ENCODE measurements at regions not wholly inside any gene's neighbourhood (a gene's known extent, or its start where the extent isn't known, plus 50 kb on each side); places are given as distances from the start of the nearest gene placed in this dataset.

DNA sequence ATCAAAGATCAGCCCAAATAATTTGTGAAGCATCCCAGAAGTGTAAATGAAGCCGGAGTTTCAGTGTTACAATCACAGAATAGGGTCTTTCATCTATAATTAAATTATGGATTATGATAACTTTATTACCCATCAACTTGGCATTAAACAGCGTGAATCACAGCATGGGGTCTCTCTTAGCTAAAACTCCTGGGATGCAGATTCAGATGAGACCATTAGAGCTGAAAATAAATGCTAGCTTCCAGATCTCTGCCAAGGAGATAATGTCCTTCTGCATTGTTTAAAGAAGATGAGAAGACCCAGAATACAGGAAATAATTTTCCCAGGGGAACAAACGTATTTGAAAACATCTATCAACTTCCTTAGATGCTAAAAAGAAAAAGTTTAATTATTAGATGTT lies 546.0 kb upstream of the PCDH9 start:
- Histone ChIP-seq H3K27ac (no peak overlapping the region), H3K4me1 (no peaks in the 10 kb centered on the region), H3K27me3 (ENCODE audit: low read depth) (no peaks in the 10 kb centered on the region), H3K4me3 (no peak overlapping the region), H3K9me3 (no peaks in the 10 kb centered on the region), H3K36me3 (no peaks in the 10 kb centered on the region)
- DNase-seq (no peak), ATAC-seq (no peak)
- TF ChIP-seq, protein P1, sequence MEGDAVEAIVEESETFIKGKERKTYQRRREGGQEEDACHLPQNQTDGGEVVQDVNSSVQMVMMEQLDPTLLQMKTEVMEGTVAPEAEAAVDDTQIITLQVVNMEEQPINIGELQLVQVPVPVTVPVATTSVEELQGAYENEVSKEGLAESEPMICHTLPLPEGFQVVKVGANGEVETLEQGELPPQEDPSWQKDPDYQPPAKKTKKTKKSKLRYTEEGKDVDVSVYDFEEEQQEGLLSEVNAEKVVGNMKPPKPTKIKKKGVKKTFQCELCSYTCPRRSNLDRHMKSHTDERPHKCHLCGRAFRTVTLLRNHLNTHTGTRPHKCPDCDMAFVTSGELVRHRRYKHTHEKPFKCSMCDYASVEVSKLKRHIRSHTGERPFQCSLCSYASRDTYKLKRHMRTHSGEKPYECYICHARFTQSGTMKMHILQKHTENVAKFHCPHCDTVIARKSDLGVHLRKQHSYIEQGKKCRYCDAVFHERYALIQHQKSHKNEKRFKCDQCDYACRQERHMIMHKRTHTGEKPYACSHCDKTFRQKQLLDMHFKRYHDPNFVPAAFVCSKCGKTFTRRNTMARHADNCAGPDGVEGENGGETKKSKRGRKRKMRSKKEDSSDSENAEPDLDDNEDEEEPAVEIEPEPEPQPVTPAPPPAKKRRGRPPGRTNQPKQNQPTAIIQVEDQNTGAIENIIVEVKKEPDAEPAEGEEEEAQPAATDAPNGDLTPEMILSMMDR (IDR thresholded peaks at IDR 0.05), result no peak
- intact Hi-C loops (cut with DNase I), result no loop called here

DNA sequence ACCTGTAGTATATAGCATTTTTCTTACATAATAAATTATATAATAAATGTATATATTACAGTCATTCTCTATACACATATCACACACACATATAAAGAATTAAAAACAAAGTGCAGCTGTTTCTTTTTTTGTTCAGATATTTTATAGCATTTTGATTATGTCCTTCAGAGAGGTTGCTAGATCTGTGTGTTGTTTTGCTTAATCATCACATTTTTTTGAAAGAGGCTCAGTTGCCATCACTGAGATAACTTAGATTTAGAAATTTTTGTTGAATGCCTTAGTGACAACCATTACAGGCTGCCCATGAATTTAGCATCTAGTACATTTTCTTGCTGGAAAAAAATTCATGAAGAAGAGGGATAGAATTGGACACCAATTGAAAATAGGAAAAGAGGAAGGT lies 545.2 kb upstream of the PCDH9 start:
- Histone ChIP-seq H3K27ac (no peak overlapping the region), H3K27me3 (ENCODE audit: low read depth) (no peaks in the 10 kb centered on the region), H3K4me3 (no peak overlapping the region), H3K36me3 (no peaks in the 10 kb centered on the region), H3K4me1 (no peaks in the 10 kb centered on the region), H3K9me3 (no peaks in the 10 kb centered on the region)
- intact Hi-C loops (cut with DNase I), result no loop called here
- TF ChIP-seq, protein P1 (IDR thresholded peaks at IDR 0.05), result no peak
- ATAC-seq (no peak), DNase-seq (no peak)

DNA sequence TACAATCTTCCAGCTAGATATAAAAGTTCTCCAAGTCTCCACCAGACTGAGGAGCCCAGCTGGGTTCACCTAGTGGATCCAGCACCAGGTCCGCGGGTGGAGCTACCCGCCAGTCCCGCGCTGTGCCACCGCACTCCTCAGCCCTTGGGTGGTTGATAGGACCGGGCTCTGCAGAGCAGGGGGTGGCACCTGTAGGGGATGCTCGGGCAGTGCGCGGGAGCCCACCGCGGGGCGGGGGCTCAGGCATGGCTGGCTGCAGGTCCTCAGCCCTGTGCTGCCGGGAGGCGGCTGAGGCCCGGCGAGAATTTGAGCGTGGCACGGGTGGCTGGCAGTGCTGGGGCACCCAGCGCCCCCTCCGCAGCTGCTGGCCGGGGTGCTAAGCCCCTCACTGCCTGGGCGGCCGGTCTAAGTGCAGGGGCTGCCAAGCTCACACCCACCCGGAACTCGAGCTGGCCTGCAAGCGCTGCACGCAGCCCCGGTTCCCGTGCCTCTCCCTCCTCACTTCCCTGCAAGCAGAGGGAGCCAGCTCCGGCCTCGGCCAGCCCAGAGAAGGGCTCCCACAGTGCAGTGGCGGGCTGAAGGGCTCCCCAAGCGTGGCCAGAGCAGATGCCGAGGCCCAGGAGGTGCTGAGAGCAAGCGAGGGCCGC lies 542.8 kb upstream of the PCDH9 start:
- ATAC-seq, result peak in 1 of 2 donors; percentile 72
- Histone ChIP-seq H3K36me3 (no peaks in the 10 kb centered on the region), H3K4me3 (no peak overlapping the region), H3K27ac (no peak overlapping the region), H3K9me3 (no peaks in the 10 kb centered on the region), H3K4me1 (no peaks in the 10 kb centered on the region), H3K27me3 (ENCODE audit: low read depth) (no peaks in the 10 kb centered on the region)
- TF ChIP-seq, protein P1 (IDR thresholded peaks at IDR 0.05), result no peak
- no peak for DNase-seq
- intact Hi-C loops (cut with DNase I), result no loop called here

DNA sequence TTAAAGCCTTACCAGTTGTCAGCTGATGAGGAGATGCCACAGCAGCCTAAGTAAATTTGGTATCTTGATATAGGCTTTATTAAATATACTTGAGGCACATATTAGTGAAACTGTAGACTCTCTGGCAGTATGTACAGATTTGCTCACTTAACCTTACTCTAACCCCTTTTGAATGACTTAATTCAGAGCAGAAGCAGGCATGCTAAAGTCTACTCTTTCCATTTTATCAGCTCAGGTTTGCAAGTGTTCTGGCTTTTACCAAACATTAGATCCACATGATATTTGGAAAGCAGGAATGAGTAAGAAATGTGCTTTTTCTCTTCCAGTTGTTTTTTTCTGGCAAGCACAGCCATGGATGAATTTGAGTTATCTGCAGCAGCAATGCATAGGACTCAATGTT lies 541.0 kb upstream of the PCDH9 start:
- TF ChIP-seq, protein P1 (IDR thresholded peaks at IDR 0.05), result no peak
- H3K36me3 ChIP-seq, result no peaks in the 10 kb centered on the region
- no peaks in the 10 kb centered on the region for H3K9me3 ChIP-seq
- H3K4me1 ChIP-seq, result no peaks in the 10 kb centered on the region
- no peak overlapping the region for H3K27ac ChIP-seq
- no peak overlapping the region for H3K4me3 ChIP-seq
- H3K27me3 ChIP-seq (ENCODE audit: low read depth), result no peaks in the 10 kb centered on the region
- no peak for DNase-seq
- intact Hi-C loops (cut with DNase I), result no loop called here
- ATAC-seq, result no peak

DNA sequence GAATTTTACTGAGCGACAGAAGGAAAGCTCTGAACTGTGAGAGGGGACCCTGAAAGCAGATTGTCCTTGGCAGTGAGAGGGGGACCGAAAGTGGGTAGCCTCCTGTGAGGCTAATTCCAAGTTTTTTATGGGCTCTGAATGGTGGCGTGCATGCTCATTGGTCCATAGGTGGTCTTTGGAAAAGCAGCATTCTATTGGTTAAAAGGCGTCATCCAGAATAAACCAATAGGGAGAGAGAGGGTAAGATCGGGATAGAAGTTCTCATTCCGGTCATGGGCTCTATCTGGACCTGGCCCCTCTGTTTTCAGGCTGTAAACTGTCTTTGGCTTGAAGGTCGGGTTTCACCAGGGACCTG lies 539.8 kb upstream of the PCDH9 start:
- H3K4me1 ChIP-seq, result no peaks in the 10 kb centered on the region
- H3K27ac ChIP-seq, result no peak overlapping the region
- H3K36me3 ChIP-seq, result no peaks in the 10 kb centered on the region
- H3K4me3 ChIP-seq, result no peak overlapping the region
- H3K27me3 ChIP-seq (ENCODE audit: low read depth), result no peaks in the 10 kb centered on the region
- no peak for DNase-seq
- intact Hi-C loops (cut with DNase I), result no loop called here
- no peak for ATAC-seq
- TF ChIP-seq, protein P1 (IDR thresholded peaks at IDR 0.05), result no peak
- H3K9me3 ChIP-seq, result no peaks in the 10 kb centered on the region

All from lower lobe of right lung (tissue), 2 donors.